SK-MEL-5 (cell line): ENCODE measurements at regions not wholly inside any gene's neighbourhood (a gene's known extent, or its start where the extent isn't known, plus 50 kb on each side); places are given as distances from the start of the nearest gene placed in this dataset.

Experiments
- DNase-seq: peaks from one replicate; pipeline ENCODE4 v3.0.0-alpha.2; 2016; ENCODE audit warnings: low read depth, low spot score
- in situ Hi-C: cut with HindIII; loops from 2 replicates; pipeline ENCODE4 v1.10.0; 2016; ENCODE audit warnings: low sequenced_read_pairs, high pct_unique_total_duplicates, low pct_unique_long_range_greater_than_20kb

GRCh38 chr4:58734030-58734674 is 1624.0 kb upstream of the IGFBP7 start:
- in situ Hi-C loops, result no loop called here
- peak; percentile 0 for DNase-seq

GRCh38 chr4:58732973-58733372 is 1622.8 kb upstream of the IGFBP7 start:
- in situ Hi-C loops, result no loop called here
- peak; percentile 22 for DNase-seq

- DNase-seq, result no peak
- in situ Hi-C loops, result no loop called here
These were observed 1613.8 kb upstream of the IGFBP7 start for GRCh38 chr4:58723954-58724353.

- DNase-seq, result no peak
- in situ Hi-C loops, result no loop called here
These were observed 1600.9 kb upstream of the IGFBP7 start for GRCh38 chr4:58711039-58711438.

GRCh38 chr4:58688568-58688967 is 1578.4 kb upstream of the IGFBP7 start:
- no peak for DNase-seq
- in situ Hi-C loops, result no loop called here

GRCh38 chr4:58679886-58680285 is 1569.7 kb upstream of the IGFBP7 start:
- in situ Hi-C loops, result no loop called here
- no peak for DNase-seq

GRCh38 chr4:58679051-58679450 is 1568.9 kb upstream of the IGFBP7 start:
- in situ Hi-C loops, result no loop called here
- DNase-seq, result no peak

- in situ Hi-C loops, result no loop called here
- DNase-seq, result no peak
These were observed 1559.6 kb upstream of the IGFBP7 start for GRCh38 chr4:58669783-58670182.

- in situ Hi-C loops, result no loop called here
These were observed 1555.5 kb upstream of the IGFBP7 start for GRCh38 chr4:58665649-58666048.

GRCh38 chr4:58658701-58659100 is 1548.5 kb upstream of the IGFBP7 start:
- in situ Hi-C loops, result no loop called here
- no peak for DNase-seq

More at GRCh38 chr4:58665649-58666048, 1555.5 kb upstream of the IGFBP7 start:
- DNase-seq, result no peak

- in situ Hi-C loops, result no loop called here
- no peak for DNase-seq
These were observed 1543.1 kb upstream of the IGFBP7 start for GRCh38 chr4:58653251-58653650.

GRCh38 chr4:58649226-58649625 is 1539.0 kb upstream of the IGFBP7 start:
- in situ Hi-C loops, result no loop called here
- DNase-seq, result no peak

- DNase-seq, result no peak
- in situ Hi-C loops, result no loop called here
These were observed 1535.9 kb upstream of the IGFBP7 start for GRCh38 chr4:58646126-58646525.

GRCh38 chr4:58644549-58644948 is 1534.4 kb upstream of the IGFBP7 start:
- in situ Hi-C loops, result no loop called here
- no peak for DNase-seq

GRCh38 chr4:58636381-58636780 is 1526.2 kb upstream of the IGFBP7 start:
- in situ Hi-C loops, result no loop called here
- no peak for DNase-seq

- no peak for DNase-seq
- in situ Hi-C loops, result no loop called here
These were observed 1507.0 kb upstream of the IGFBP7 start for GRCh38 chr4:58617226-58617625.

GRCh38 chr4:58611012-58611411 is 1500.8 kb upstream of the IGFBP7 start:
- no peak for DNase-seq
- in situ Hi-C loops, result no loop called here

GRCh38 chr4:58606303-58606702 is 1496.1 kb upstream of the IGFBP7 start:
- DNase-seq, result no peak
- in situ Hi-C loops, result no loop called here

- no peak for DNase-seq
- in situ Hi-C loops, result no loop called here
These were observed 1493.8 kb upstream of the IGFBP7 start for GRCh38 chr4:58603951-58604350.
